ENCODE measurements at regions not wholly inside any gene's neighbourhood (a gene's known extent, or its start where the extent isn't known, plus 50 kb on each side); places are given as distances from the start of the nearest gene placed in this dataset.

DNA sequence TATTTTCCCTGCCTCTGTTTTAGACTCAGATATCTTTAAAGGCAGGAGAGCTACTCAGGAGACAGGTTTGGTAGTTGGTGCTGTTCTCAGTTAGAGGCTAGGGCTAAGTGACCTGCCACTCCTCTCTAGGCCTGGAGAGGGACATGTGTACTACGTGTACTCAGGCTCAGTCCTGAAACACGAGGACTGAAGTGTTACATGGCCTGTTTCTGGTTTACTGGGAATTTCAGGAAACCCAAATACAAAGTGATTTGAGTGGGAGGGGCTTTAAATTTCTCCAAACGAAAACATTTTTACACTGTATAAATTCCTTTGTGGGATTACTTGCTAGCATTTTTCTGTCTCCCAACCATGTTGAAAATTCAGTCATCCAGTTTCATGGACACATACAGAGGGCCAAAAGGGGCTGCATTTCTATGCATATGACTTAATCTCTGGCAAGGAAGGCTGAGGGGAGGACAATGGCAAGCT is 343.3 kb downstream of the CYP26B1 start:
- Histone ChIP-seq H3K4me1 (peaks cover 0 to 18% (median 1%) of the 10 kb centered on the region in 12 donors), H3K4me3 (no peak overlapping the region), H3K27me3 (no peaks in the 10 kb centered on the region), H3K9me3 (no peaks in the 10 kb centered on the region), H3K27ac (no peak overlapping the region), H3K36me3 (no peaks in the 10 kb centered on the region)
- no peak for ATAC-seq
- WGBS, 4 donors, result 53 to 62% (median 59%) methylated on average over 3 of the region's 3 CpGs
- DNase-seq, result peak in 1 of 5 donors; percentile 9
- intact Hi-C loops (cut with DNase I), result loop anchor here in 9 of 10 donors (2.0 to 10.0 kb wide), 8 partner anchors 118 to 348 kb away; partner anchors contain the start of gene CYP26B1 (in 3 of the 9)
- TF ChIP-seq POLR2A (IDR thresholded peaks at IDR 0.05), result no peak
- TF ChIP-seq, protein P1, sequence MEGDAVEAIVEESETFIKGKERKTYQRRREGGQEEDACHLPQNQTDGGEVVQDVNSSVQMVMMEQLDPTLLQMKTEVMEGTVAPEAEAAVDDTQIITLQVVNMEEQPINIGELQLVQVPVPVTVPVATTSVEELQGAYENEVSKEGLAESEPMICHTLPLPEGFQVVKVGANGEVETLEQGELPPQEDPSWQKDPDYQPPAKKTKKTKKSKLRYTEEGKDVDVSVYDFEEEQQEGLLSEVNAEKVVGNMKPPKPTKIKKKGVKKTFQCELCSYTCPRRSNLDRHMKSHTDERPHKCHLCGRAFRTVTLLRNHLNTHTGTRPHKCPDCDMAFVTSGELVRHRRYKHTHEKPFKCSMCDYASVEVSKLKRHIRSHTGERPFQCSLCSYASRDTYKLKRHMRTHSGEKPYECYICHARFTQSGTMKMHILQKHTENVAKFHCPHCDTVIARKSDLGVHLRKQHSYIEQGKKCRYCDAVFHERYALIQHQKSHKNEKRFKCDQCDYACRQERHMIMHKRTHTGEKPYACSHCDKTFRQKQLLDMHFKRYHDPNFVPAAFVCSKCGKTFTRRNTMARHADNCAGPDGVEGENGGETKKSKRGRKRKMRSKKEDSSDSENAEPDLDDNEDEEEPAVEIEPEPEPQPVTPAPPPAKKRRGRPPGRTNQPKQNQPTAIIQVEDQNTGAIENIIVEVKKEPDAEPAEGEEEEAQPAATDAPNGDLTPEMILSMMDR (IDR thresholded peaks at IDR 0.05), result peak in 5 of 12 donors; percentile 9 to 43 (median 29)

DNA sequence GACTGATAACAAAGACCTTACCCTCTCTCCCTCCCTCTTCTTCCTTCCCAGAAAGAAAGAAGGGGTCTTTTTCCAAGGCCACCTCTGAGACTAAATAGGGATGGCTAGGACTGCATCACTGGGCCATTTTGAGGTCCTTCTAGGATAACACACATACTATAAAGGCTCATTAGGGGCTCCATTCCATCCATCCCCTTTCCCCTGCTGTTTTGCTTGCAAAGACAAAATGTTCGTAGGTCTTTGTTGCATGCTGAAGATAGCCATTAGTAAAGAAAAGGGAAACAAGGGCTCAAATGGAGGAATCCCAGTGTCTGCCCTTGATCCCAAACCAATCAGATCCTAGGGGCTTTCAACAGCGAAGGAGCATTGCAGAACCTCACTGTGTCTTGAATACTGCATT is 344.3 kb downstream of the CYP26B1 start:
- no peaks in the 10 kb centered on the region for H3K9me3 ChIP-seq
- DNase-seq (no peak), ATAC-seq (no peak)
- H3K27me3 ChIP-seq, result no peaks in the 10 kb centered on the region
- intact Hi-C loops (cut with DNase I), result loop anchor here (2.0 to 10.0 kb wide), 8 partner anchors 119 to 349 kb away; partner anchors contain the start of gene CYP26B1 (in 3 of the 10)
- H3K27ac ChIP-seq, result no peak overlapping the region
- H3K36me3 ChIP-seq, result no peaks in the 10 kb centered on the region
- H3K4me1 ChIP-seq, result peaks cover 0 to 15% (median 1%) of the 10 kb centered on the region in 12 donors
- H3K4me3 ChIP-seq, result no peak overlapping the region
- WGBS, 4 donors, result 65 to 77% (median 70%) methylated on average over 2 of the region's 2 CpGs
- TF ChIP-seq, protein P1 (IDR thresholded peaks at IDR 0.05), result no peak
- no peak for TF ChIP-seq POLR2A (IDR thresholded peaks at IDR 0.05)

- DNase-seq (peak in 1 of 5 donors; percentile 9), ATAC-seq (no peak)
- WGBS, 4 donors, result 87 to 95% (median 91%) methylated on average over 3 of the region's 3 CpGs
- no peaks in the 10 kb centered on the region for H3K36me3 ChIP-seq
- intact Hi-C loops (cut with DNase I), result loop anchor here (1.0 to 10.0 kb wide), 9 partner anchors 120 to 350 kb away; partner anchors contain the start of gene CYP26B1 (in 3 of the 10)
- no peak overlapping the region for H3K4me3 ChIP-seq
- TF ChIP-seq, protein P1 (IDR thresholded peaks at IDR 0.05), result no peak
- TF ChIP-seq POLR2A (IDR thresholded peaks at IDR 0.05), result no peak
- peaks cover 0 to 11% (median 1%) of the 10 kb centered on the region in 12 donors for H3K4me1 ChIP-seq
- no peaks in the 10 kb centered on the region for H3K9me3 ChIP-seq
- no peak overlapping the region for H3K27ac ChIP-seq
- H3K27me3 ChIP-seq, result no peaks in the 10 kb centered on the region
Measured at GRCh38 chr2:71802556-71802955, 345.1 kb downstream of the CYP26B1 start.

- no peaks in the 10 kb centered on the region for H3K36me3 ChIP-seq
- intact Hi-C loops (cut with DNase I), result loop anchor here (1.0 to 10.0 kb wide), 11 partner anchors 120 to 350 kb away; partner anchors contain the start of gene CYP26B1 (in 3 of the 10)
- peaks cover 0 to 11% (median 1%) of the 10 kb centered on the region in 12 donors for H3K4me1 ChIP-seq
- H3K9me3 ChIP-seq, result no peaks in the 10 kb centered on the region
- H3K4me3 ChIP-seq, result no peak overlapping the region
- DNase-seq (peak; percentile 53 to 76 (median 73)), ATAC-seq (peak; percentile 33 to 83 (median 75))
- no peak overlapping the region for H3K27ac ChIP-seq
- H3K27me3 ChIP-seq, result no peaks in the 10 kb centered on the region
- WGBS, 4 donors, result 59 to 100% (median 71%) methylated on average over 1 to 8 of the region's 8 CpGs
- TF ChIP-seq POLR2A (IDR thresholded peaks at IDR 0.05), result no peak
- TF ChIP-seq, protein P1 (IDR thresholded peaks at IDR 0.05), result peak; percentile 40 to 73 (median 64)
Measured at GRCh38 chr2:71801969-71802368, 345.7 kb downstream of the CYP26B1 start.

Data from heart left ventricle (tissue), 16 donors.